HG02798 (cell line): ENCODE measurements at regions not wholly inside any gene's neighbourhood (a gene's known extent, or its start where the extent isn't known, plus 50 kb on each side); places are given as distances from the start of the nearest gene placed in this dataset.
A peak's percentile ranks its signal among the peaks of the same experiment; 100 is the strongest.

ENCODE experiments used
- ATAC-seq: cut with Tn5 transposase; IDR thresholded peaks from one replicate; pipeline ENCODE4 v1.9.1; 2021; ENCODE audit warnings: mild to moderate bottlenecking; ENCODE audit not compliant: unreplicated experiment, poor library complexity

DNA sequence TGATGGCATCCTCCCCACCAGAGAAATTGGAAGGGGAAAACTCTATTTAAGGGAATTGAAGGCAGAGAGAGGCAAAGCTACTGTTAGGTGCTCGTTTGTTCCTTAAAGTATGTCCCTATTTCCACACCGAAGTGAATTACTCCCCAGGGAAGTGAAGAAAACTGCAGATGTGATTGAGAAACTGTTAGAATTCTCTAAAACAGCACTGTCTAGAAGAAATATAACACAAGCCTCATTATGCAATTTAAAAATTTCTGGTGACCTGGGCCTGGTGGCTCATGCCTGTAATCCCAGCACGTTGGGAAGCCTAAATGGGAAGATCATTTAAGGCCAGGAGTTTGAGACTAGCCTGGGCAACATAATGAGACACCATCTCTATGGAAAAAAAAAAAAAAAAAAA is 305.0 kb downstream of the SHQ1 start:
- no peak for ATAC-seq

DNA sequence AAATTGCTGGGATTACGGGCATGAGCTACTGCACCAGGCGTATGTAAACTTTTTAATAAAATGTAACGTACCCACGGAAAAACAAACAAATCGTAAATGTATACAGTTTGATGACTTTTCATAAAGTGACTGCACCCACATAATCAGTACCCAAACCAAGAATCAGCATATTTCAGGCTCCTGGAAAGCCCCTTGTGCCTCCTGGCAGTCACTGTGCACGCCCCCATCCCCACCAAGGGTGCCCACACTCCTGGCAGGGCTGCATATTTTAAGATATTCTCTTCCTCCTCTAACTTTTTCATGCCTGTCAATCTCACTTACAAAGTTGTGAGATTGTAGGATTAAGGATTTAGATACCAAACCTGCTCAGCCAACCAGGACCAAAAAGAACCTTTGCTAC is 305.5 kb downstream of the SHQ1 start:
- ATAC-seq: no peak

DNA sequence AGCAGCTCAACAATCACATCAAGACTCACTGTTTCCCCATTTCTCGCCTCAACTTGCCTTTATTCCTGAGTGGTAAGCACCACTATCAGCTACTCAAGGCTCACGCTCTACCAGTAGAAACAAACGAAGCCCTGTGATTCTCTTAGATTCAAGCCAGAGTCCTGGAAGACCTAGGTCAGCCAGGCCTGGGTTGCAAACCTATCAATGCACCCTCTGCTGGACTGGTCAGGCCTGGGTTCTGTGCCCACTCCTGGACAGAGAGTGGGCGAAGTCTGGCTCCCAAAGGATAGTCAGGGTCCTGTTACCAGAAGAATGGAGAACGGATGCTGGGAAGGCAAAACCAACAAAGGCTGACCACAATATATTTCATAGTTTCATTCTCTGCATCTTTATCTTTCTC is 308.4 kb downstream of the SHQ1 start:
- no peak for ATAC-seq

DNA sequence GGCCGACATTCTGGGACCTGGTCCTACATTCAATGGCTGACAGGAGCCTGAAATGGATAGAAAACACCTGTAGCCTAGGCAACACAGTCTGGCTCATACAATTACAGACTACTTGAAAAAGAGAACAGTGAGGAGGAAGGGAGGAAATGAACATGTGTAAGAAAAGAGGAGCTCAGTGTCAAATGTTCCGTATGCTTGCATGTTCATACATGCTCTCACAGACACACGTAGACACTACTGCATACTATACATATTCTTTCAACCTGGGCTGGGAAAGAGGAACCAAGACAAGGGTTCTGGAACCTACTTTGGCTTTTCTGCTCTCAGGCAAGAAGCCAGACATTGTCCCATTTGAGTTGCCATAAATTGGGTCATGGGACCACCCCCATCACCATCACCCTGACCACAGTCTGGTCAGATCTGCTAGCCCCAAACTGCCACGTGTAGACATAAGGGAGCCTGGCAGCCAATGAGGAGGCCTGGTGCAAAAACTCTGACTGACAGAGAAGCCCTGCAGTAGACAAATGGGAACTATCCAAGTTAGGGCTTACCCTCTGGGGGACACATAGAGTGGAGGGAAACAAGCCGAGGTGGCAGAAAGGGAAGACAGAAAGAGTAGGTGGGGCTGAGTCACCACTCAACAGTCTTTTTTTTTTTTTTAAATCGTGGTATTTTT is 310.0 kb downstream of the SHQ1 start:
- peak; percentile 65 for ATAC-seq

DNA sequence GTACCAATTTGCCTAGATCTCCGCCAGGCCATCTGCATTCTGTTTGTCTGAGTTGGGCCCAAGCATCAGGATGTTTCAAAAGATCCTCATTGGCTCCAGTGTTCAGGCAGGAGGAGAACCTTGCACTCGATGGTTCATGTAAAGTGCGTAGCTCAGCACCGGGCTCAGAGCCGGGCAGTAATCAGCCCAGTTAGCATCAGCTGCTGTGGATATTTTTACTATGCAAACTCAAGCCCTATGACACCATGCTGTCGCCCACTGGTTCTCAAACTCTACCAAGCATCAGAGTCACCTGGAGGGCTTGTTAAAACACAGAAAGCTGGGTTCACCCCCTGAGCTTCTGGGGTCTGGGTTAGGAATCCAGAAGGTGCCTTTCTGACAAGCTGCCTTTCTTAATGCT is 310.8 kb downstream of the SHQ1 start:
- ATAC-seq: peak; percentile 40

DNA sequence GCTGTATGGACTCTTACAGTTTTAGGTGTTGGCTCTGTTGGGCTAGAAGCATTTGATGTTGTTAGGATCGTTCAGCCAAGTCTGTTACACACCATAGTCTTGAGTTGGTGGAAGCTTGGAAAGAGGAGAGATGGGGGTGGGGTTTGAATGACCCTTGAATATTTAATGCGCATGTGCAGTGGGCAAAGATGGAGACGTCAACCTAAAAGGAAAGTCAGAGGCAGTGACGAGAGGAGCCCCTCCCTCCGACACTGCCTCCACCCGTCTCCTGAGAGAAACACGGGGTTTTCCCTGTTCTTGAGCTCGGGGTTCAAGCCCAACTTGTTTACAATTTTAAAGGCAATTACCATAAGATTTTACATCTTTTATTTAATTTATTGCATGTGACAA is 311.4 kb downstream of the SHQ1 start:
- no peak for ATAC-seq

DNA sequence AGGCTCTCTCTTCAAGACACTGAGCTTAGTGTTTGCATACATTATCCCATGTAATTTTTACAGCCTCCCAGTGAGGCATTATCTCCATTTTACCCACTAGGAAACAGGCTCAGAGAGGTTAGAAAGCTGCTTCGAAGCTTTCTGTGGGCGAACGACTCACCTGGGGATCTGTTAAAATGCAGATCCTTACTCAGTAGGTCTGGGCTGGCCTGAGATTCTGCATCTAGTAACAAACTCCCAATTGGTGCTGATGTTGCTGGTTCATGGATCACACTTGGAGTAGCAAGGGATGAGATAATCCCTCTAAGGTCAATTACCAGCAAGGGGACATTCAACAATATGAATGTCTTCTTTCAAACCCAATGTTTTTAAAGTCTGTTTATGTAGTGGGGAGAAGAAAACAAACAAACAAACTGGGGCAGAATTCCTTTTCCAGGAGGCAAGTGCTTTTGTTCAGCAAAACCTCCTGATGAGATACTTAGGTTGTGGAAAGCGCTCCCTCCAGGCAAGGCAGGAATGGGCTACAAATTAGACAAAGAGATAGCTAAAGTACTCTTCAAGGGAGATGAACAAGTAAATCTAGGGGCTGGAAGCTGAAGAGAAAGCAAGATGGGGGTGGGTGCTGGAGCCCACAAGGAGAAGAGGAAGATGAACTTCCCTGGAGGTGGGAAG is 311.9 kb downstream of the SHQ1 start:
- no peak for ATAC-seq

DNA sequence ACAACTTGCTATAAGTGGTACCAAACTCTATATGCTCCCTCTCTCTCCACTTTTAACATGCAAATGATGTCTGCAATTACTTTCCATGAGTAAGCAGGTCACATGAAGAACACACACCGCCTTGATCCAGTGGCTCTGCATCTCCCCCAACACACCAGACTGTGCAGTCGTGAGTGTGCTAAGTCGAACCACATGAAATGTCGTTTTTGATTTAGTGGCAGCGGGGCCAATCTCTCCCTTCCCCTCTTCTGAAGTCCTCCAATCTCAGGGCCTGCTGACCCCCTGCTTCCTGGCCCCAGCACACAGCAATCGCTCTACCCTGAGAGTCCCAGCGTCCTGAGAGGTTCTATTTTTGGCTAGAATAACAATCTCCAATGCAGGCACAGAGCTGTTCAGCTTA is 312.5 kb downstream of the SHQ1 start:
- no peak for ATAC-seq

DNA sequence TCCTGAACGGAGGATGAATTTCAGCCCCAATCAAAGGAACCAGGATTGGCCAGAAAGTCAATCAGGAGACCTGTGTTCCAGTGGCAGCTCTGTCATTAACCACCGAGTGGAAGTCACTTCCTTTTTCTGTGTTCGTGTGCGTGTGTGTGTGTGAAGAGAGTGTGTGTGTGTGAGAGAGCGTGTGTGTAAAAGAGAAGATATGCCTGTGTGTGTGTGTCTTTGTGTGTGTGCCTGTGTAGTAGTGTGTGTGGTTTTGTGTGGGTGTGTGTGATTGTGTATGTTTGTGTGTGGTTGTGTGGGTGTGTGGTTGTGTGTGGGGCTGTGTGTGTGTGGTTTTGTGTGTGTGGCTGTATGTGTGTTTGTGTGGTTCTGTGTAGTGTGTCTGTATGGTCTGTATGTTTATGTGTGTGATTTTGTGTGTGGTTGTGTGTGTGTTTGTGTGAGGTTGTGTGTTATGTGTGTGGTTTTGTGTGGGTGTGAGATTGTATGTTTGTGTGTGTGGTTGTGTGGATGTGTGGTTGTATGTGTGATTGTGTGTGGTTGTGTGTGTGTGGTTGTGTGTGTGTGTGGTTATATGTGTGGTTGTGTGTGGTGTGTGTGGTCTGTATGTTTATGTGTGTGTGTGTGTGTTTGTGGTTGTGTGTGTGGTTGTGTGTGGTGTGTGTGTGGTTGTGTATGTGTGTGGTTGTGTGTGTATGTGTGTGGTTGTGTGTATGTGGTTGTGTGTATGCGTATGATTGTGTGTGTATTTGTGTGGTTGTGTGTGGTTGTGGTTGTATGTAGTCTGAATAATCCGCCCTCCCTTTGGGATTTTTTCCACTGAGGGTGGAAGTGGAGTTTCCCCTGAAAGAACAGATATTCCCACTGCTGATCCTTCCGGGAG is 314.4 kb downstream of the SHQ1 start:
- no peak for ATAC-seq

DNA sequence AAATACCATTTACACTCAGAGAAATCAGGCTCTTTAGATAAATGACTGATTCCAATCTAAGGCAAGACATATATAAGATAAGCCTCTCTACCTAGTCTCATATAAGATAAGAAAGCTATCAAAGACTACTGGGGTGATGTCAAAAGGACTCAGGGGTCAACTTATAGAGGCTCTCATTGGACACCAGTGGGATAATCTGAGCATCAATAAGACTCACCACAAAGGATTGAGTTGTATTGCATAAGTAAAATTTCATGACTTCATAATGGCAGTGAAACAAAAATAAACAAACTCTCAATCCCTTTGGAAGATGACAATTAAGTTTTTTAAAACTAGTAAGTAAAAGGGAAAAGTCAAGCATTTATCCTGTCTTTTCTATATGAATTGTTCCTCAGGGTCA is 317.8 kb downstream of the SHQ1 start:
- no peak for ATAC-seq

DNA sequence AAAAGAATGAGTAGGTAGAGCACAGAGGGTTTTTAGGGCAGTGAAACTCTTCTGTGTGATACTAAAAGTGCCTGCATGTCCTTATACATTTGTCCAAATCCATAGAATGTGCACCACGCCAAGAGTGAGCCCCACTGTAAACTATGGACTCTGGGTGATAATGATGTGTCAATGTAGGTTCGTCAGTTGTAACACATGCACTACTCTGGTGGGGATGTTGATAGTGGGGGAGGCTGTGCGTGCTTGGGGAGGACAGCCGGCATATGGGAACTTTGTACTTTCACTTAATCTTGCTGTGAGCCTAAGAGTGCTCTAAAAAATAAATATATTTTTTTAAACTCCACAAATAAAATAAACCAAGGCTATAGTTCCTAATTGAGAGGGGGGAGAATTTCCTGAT is 319.2 kb downstream of the SHQ1 start:
- no peak for ATAC-seq

DNA sequence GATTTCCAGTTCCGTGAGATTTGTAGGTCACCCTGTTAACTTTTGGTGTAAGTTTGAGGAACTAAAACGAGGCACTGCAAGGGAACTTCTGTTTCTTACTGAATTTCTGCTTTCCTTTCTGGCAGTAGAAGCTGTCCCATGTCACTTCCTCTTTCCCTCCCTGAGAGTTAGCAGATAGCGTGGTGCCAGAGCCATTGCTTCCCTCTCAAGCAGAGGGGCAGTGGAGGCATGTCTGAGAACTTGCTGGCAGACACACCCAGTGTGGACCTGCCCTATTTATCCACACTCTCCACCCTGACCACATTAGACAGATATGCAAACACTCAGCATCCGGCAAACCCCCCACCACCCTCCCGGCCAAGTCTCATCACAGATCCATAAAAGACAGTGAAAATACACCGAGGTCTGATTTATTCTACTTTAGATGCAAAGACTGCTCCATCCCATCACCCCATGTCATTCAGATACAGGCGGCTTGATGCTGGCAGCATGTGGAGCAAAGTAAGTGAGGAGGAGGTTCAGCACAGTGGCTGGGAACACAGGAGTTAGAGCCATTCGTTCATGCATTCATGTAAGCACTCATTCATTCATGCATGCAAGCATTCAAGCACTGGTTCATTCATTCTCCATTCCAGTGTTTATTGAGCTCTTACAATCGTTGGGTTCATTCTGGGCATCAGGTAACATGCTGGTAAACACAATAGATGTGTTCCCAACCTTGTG is 324.7 kb downstream of the SHQ1 start:
- ATAC-seq: peak; percentile 80

DNA sequence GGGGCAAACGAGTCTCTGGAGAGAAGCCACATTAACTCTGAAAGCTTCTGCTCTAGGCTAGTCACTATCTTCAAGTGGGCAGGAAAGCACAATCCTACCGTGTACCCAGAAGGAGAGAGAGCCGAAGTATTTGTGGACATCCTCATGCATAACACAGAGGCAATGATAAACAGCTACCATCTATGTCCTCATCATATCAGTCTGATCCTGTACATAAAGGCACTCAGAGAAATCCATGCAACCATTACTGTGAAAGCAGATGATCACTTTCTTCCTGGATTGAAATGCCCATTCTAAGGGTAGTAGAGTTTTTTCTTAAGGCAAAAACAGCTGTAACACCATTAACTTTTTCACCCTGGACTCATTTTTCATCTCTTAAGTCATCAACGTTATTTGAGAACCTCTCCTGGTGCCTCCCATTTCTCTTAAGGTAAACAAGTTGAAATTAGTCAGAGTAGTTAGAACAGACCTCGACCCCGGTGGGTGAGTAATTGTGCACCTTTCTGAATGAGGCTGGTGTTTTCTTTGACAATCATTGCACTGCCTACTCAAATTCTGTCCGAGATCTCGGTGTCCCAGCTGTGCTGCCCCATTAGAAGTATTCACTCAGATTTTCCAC is 327.4 kb downstream of the SHQ1 start:
- peak; percentile 57 for ATAC-seq

DNA sequence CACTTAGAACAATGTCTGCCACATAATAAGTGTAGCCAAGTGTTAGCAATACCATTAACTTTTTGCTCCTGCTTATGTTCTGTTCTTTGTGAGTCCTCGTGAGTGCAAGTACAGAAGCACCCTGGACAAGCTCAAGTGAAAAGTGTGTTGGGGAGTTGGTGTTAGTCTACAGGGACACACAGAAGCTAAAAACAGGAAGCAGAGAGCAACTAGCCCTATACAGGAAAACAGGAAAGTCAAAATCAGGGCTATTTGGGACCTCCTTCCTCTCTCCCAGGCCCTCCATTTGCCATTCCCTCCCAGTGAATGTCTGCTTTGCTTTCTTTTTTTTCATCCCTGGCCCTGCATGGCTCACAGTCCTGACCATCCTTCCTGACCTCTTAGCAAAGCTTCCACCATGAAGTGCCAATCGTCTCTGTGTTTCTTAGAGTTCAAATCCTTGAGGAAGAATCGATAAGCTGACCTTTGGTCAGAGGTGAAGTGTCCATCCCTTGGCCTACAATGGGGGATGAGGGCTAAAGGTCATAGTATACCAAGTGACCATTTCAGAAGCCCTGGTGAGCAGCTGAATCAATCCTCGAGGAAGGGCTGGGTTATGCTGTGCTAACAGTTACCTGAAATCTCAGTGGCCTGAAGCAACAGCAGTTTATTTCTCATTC is 328.2 kb downstream of the SHQ1 start:
- ATAC-seq: no peak

DNA sequence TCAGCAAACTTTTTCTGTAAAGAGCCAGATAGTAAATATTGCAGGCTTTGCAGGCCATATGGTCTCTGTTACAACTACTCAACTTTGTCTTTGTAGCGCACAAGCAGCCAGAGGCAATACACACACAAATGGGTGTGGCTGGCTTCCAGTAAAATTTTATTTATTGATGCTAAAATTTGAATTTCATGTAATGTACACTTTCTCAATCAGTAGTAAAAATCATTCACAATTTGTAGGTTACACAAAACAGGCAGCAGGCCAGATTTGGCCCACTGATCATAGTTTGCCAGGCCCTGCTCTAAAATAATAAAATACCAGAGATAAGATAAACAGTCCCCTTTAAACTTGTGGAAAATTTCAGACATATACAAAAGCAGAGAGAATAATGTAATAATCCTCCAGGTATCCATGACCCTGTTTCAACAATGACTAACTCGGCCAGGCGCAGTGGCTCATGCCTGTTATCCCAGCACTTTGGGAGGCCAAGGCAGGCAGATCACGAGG is 330.3 kb downstream of the SHQ1 start:
- no peak for ATAC-seq

DNA sequence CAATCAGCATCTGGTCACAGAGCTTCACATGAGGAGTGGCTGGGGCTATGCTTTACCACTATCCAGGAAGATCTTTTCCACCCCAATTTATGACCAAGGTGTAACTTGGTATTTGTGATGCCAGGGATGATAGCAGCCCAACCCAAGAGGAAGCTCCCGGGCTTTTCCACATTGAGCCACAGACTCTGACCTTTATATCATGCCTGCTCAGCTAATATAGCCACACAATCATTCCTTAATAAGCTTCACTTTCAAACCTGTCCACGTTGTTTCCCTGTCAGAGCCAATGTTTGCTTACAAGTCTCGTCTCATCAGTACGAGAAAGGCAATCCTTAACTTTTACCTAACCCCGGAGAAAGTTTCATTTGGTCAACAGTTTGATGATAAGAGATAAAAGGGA is 330.9 kb downstream of the SHQ1 start:
- ATAC-seq: no peak

DNA sequence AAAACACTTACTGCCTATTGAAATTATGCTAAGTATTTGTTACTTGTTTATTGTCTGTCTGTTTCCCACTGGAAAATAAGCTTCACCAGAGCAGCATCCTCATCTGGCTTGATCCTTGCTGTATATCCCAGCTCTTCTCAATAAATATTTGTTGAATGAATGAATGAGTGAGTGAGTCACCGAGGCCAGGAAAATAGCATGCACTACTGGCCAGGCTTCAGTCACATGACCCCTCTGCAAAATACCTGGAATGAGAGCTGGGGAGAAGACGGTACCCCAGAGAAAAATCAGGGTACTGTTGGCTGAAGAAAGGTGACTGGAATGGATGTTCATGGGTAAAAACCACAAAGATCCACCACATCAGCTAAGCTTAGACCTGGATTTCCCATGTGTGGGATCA is 331.9 kb downstream of the SHQ1 start:
- ATAC-seq: no peak

DNA sequence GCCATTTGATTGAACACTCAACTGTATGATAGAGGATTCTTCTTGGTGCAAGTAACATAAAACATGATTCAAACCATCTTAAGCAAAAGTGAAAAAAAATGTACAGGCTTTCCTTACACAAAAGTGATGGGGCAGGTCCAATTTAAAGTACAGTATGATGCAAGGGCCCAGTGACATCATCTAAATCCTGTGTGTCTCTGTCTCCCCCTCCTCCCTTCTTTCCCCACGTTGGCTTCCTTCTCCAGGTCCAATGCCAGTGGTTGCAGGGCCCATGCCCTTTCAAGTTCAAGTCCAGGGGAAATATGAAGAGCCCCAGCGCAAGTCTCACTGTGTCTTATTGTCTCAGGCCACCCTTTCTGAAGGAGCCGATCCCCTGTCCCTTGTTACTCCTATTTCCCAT is 332.3 kb downstream of the SHQ1 start:
- ATAC-seq: no peak

DNA sequence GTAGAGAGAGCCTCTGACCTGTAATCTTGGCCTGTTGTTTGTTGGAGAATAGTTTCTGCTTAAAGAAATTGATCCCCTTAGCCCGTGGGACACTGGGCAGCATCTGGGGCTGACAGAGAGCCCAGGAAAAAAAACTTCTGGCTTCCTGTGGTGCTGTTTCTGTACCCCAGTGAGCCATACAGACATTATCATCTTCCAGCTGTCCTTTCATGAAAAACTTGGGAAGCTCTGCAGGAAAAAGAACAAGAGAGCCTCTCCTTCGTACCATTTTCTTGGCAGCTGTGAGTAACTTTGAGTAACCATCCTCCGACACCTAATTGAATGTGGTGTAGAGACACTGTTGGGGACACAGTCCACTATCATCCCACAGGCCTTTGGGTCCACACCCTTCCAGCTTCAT is 333.0 kb downstream of the SHQ1 start:
- ATAC-seq: no peak

DNA sequence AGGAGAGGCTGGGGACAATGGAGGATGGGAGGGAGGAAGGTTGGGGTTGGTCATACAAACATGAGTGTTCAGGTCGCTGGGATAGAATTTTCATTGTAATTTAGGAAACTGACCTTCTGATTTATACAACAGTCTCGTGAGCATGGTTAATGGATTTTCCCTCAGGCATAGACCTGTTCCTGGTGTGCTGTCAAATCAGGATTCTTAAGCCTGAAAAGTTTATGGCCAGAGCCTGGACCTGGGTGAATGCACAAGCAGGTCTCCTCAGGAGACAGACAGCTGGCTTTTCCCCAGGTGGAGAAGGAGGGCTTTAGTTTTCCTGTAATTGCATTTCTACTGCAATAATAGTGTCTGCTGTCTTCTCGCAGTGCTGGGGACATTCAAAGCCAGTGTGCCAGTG is 338.0 kb downstream of the SHQ1 start:
- ATAC-seq: no peak
